H7 (cell line): ENCODE measurements at regions not wholly inside any gene's neighbourhood (a gene's known extent, or its start where the extent isn't known, plus 50 kb on each side); places are given as distances from the start of the nearest gene placed in this dataset.
"Not testable (repeated sequence)": the region's sequence is repeated elsewhere in the genome, so short reads cannot be mapped to it uniquely, and the experiment has no call there.

ENCODE experiments used
- DNase-seq: peaks from one replicate; pipeline ENCODE4 v3.0.0; 2012
- H3K27me3 ChIP-seq: 2 replicates; pipeline ENCODE4 v1.6.0; 2011; ENCODE audit warnings: mild to moderate bottlenecking, low read length; ENCODE audit not compliant: control insufficient read depth, insufficient read depth
- H3K36me3 ChIP-seq: replicated peaks from 2 replicates; pipeline ENCODE4 v1.5.1; 2011; ENCODE audit warnings: low read length; ENCODE audit not compliant: control insufficient read depth, insufficient read depth
- H3K4me3 ChIP-seq: 2 replicates; pipeline ENCODE4 v1.5.1; 2011; ENCODE audit warnings: low read depth, mild to moderate bottlenecking, control low read depth, low read length, moderate library complexity; ENCODE audit not compliant: insufficient read depth

DNA sequence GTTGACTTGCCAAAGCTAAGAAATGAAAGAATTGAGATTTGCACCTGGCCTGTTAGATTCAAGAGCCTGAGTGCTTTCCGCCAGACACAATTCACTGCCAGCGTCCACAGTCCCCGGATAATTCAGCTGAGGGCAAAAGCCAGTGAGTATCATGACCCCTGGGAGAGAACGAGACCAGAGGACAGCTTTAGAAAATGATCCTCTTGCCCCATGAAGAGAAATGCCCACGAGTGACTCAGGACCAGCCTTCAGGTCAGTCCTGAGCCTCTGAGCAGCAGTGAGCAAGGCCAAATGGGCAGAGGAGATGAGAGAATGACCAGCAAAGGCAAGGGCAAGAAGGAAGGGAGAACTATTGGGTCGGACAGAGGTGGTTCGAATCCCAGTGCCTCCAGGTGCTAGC lies 273.5 kb downstream of the FAM43A start:
- DNase-seq, result no peak
- Histone ChIP-seq H3K27me3 (no peaks in the 10 kb centered on the region), H3K4me3 (no peak overlapping the region), H3K36me3 (no peaks in the 10 kb centered on the region)

DNA sequence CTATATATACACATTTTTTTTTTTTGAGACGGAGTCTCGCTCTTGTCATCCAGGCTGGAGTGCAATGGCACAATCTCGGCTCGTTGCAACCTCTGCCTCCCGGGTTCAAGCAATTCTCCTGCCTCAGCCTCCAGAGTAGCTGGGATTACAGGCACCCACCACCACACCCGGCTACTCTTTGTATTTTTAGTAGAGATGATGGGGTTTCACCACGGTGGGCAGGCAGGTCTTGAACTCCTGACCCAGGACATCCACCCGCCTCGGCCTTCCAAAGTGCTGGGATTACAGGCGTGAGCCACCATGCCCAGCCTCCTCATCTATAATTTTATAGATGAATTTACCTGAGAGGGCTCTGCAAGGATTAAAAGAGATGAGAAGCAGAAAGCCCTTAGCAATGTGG lies 274.0 kb downstream of the FAM43A start:
- H3K36me3 ChIP-seq, DNase-seq: not testable (repeated sequence)

DNA sequence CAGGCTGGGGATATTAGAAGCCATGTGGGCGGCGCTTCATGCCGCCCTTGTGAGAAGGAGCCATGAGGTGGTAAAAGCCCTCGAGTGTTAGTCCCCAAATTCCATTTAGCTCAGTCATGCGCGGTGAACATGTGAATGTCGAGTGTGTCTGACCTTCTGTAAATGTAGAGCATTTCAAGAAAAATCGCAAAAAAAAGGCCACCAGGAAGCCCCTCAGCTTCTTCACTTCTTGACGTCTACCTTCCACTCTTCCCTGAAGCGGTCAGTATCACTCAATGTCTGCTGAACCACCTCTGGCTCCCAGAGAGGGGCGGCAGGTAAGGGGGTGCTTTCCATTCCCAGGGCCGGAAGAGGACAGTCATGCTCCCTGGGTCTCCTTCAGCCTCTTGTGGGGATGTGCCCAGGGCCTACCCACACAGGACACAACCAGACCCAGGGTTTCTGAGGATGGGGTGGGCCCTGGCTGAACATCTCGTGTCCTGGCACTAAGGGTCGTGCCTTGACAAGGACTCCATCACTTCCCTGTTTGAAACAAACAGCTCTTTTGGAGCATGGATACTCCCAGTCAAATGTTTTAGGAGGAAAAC lies 274.9 kb downstream of the FAM43A start:
- no peaks in the 10 kb centered on the region for H3K36me3 ChIP-seq
- H3K27me3 ChIP-seq, result no peaks in the 10 kb centered on the region
- DNase-seq, result no peak
- H3K4me3 ChIP-seq, result no peak overlapping the region

More for the DNA sequence above, 274.0 kb downstream of the FAM43A start:
- H3K4me3 ChIP-seq, H3K27me3 ChIP-seq: not testable (repeated sequence)

DNA sequence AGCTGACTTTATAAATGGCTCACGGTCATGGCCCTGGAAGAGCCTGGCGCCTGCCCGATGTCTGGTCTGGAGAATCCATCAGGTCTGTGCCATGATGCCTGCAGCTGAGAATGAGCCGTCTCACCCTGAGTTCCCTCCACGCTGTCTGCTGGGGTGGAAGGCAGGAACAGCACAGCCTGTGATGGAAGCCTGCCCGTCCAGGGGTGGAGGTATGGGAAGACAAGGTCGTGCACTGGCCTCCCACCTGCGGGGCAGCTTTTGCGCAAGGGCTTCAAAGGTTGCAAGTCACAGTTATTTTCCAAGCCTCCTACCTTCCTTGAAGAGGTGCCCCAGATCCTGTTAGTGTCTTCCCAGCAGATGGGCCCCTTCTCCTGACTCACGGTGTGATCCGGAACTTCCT lies 275.5 kb downstream of the FAM43A start:
- H3K27me3 ChIP-seq, result no peaks in the 10 kb centered on the region
- no peak overlapping the region for H3K4me3 ChIP-seq
- no peaks in the 10 kb centered on the region for H3K36me3 ChIP-seq
- DNase-seq, result no peak

DNA sequence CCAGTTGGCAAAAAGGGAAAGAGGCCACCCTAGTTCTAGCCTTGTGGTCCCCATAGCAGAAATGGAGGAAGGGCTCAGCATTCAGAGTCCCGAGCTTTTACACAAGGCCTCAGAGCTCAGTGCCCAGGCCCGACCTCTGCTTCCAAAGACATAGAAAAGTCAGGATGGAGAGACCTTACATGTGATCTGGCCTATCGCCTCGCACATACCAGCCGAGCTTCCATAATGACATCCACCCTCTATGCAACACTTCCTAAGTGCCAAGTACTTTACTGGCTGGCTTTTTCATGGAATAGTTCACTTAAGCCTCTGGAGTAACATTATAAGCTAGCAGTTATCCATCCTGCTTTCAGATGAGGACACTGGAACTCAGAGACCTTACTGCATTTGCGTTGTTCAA lies 275.9 kb downstream of the FAM43A start:
- no peaks in the 10 kb centered on the region for H3K36me3 ChIP-seq
- H3K4me3 ChIP-seq, result no peak overlapping the region
- DNase-seq, result no peak
- H3K27me3 ChIP-seq, result no peaks in the 10 kb centered on the region

DNA sequence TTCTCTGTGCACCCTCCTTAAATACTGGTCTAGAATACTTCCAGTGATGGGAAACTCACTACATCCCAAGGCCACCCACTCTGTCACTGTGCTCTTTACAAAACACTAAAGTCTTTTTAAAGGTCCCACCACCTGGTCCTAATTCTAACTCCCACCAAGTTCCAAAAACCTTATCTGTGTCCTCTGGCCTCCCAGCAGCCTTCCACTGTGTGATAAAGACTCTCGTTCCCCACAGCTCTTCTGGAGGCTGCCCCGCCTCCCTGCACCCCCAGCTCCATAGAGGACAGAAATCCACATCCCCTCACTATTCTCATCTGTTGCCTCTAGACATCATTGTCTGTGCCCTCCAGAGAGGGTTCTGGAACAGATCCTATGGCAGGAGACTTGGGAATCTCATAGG lies 276.4 kb downstream of the FAM43A start:
- Histone ChIP-seq H3K4me3 (no peak overlapping the region), H3K27me3 (no peaks in the 10 kb centered on the region), H3K36me3 (no peaks in the 10 kb centered on the region)
- DNase-seq, result no peak

DNA sequence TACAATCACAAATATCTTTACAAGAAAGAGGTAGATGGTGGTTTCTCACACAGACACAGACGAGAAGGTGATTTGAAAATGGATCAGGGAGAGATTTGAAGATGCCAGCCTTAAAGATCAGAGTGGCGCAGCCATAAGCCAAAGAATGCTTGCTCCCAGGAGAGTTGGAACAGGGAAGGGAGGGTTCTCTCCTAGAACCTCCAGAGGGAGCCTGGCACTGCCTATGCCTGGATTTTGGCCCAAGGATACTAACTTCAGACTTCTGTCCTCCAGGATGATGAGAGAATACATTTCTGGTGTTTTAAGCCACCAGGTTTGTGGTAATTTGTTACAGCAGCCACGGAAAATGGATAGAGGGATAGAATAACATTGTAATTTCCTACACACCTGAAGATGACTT lies 279.1 kb downstream of the FAM43A start:
- H3K27me3 ChIP-seq, result no peaks in the 10 kb centered on the region
- H3K36me3 ChIP-seq, result no peaks in the 10 kb centered on the region
- H3K4me3 ChIP-seq, result no peak overlapping the region
- no peak for DNase-seq

DNA sequence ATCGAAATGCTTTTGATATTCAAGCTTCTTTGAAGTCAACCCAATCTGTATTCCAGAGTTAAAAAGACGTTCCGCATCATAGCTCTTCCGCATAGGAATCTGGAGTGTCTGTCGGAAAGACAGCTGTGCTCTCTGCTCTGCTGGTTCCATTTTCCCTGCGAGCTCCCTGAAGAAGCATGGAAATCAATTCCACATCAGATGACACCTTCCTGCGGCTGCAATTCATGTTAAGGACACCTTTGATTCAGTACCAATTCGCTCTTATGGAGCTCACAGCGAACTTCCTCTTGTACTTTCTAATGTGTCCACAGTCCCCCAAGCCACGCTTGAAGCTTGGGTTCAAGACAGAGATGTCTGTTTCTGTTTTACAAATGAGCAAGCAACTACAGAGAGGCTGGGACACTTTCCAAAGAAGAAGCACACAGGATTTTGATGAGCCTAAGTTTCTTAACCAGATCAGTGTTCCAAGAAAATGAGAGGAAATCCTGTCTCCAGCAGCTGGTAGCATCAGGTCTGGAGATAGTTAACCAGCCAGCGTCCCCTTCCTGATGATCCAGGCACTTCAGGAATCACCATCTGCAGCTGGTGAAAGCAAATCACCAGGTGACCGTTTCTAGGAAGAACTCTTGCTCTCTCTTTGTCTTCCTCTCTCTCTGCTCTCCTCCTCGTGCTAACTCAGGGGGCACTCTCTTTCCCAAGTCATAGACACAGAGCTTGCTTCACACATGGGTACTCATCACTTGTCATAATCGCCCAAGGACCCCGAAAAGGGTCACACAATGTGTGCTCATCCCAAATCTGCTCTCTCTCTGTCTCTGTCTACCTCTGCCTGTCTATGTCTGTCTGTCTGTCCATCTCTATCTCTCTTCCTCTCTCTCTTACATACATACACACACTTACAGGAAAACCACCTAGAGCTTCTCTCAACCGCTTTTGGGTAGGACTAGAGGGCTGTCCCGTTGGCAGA lies 281.8 kb downstream of the FAM43A start:
- H3K36me3 ChIP-seq, result no peaks in the 10 kb centered on the region
- no peaks in the 10 kb centered on the region for H3K27me3 ChIP-seq
- DNase-seq, result no peak
- H3K4me3 ChIP-seq, result no peak overlapping the region

DNA sequence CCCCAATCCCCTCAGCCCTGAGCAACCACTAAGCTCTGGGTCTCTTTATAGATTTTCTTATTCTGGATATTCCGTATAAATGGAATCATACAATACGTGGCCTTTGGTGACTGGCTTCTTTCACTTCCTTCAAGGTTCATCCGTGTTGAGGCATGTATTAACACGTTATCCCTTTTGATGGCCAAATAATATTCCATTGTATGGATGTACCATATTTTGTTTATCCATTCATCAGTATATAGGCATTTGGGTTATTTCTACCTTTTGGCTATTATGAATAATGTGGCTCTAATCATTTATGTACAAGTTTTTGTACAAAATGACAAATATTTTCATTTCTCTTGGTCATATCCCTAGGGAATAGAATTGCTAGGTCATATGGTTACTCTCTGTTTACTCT lies 284.4 kb downstream of the FAM43A start:
- no peak for DNase-seq
- H3K36me3 ChIP-seq, result no peaks in the 10 kb centered on the region
- no peaks in the 10 kb centered on the region for H3K27me3 ChIP-seq
- no peak overlapping the region for H3K4me3 ChIP-seq

DNA sequence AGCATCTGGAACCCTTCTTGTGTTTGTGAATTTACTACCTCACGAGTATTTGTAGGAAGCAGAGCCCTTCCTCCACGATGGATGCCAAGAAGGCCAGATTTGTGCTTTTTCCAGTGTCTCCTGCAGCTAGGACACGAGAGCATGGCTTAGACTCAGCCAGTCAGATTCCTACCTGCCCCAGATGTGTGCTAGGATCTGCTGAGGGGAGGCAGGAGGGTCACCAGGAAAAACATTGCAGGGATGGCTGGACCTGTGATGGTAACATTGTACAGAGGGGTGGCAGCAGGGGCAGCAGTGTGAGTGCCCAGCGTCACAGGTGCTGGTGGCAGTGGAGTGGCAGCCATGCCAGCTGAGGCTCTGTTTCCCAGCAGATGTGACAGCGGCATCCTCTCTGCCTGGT lies 285.3 kb downstream of the FAM43A start:
- Histone ChIP-seq H3K36me3 (no peaks in the 10 kb centered on the region), H3K27me3 (no peaks in the 10 kb centered on the region), H3K4me3 (no peak overlapping the region)
- no peak for DNase-seq

DNA sequence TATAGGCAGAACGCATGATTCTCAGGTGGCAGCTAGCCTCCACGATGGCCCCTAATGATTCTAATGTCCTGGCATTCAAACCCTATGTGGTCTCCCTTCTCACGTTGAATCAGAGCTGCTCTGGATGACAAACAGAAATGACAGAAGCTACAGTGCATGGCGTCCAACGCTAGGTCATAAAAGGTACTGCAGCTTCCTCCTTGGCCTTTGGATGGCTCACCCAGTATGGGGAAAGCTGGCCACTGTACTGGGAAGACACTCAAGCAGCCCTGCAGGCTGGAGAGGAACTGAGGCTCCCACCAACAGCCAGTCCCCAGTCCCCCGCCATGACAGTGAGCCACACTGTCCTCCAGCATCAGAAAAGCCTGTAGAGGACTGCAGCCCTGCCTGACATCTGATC lies 286.3 kb downstream of the FAM43A start:
- Histone ChIP-seq H3K27me3 (no peaks in the 10 kb centered on the region), H3K36me3 (no peaks in the 10 kb centered on the region), H3K4me3 (no peak overlapping the region)
- DNase-seq, result no peak

DNA sequence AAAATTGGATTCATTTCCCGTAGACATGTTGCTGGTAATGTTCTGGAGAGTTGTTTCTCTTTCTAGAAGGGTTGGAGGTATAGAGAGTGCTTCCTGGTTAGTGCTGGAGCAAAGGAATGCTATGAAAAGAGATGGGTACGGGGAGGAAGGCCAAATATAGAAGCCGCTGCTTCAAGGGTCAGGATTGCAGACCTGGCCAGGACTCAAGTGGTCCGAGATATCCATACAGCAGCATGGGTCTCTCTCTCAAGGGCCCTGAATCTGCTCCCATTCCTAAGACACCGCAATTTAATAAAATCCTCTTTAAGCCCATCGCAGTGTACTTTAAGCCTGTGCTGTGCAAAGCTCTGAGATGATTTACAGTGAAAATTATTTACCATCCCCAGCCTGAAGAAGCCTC lies 287.0 kb downstream of the FAM43A start:
- Histone ChIP-seq H3K4me3 (no peak overlapping the region), H3K36me3 (no peaks in the 10 kb centered on the region), H3K27me3 (no peaks in the 10 kb centered on the region)
- DNase-seq, result no peak

DNA sequence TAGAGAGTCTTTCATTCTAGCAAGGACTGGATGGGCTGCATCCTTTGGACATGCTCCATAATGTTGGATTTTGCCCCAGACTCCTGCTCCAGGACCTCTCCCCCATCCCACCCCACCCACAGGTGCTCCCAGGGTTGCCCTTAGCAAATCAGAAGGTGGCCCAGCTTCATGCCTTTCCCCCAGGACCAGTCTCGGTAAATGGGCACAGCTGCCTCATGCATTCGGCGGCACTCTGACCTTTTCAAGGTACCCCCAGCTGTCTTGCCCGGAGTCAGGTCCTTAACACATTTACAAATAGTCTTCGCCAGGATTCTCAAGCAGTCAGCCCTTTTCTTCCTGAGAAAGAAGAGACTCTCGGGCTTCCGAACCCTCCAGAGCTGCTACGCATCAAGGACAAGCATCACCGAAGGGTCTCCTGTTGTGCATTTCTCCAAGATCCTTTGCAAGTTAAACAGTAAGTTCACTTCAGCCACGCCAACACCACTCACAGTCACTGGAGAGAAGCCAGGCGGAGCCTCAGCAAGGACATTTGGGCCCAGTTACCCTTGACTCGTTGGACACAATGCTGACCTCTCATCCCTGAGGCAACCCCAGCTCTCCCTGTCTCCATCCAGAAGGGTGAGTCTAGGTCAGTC lies 287.8 kb downstream of the FAM43A start:
- Histone ChIP-seq H3K36me3 (no peaks in the 10 kb centered on the region), H3K4me3 (no peak overlapping the region), H3K27me3 (no peaks in the 10 kb centered on the region)
- DNase-seq, result no peak

DNA sequence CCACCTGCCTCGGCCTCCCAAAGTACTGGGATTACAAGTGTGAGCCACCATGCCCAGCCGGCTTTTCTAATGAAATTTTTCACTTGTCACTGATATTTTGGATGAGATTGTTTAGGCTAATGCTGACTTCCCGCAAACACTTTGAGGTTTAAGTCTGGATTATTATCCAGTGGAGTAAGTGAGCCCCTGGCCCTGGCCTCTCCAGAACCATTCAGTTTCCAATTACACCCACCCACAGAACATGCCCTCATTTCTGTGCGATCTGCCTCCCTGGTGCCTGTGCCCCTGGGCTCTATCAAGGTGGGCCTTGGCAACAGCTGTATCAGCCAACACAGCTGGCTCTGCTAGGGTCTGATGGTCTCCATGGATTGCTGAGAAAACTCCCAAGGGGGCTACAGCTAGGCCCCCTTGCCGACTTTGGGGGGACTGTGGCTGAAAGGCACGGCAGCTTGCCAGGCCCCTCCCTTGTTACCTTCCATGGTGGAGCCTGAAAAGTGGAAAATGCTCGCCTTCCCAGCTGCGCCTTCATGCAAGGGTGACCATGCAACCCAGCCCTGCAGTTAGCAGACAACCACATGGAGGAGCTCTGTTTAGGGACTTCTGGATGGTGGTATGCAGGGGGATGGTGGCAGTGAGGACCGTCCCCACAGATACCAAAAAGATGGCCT lies 288.9 kb downstream of the FAM43A start:
- DNase-seq, result no peak
- no peak overlapping the region for H3K4me3 ChIP-seq
- H3K27me3 ChIP-seq, result no peaks in the 10 kb centered on the region
- H3K36me3 ChIP-seq, result no peaks in the 10 kb centered on the region
